Hypothalamus (tissue), 51 donors: ENCODE measurements at regions not wholly inside any gene's neighbourhood (a gene's known extent, or its start where the extent isn't known, plus 50 kb on each side); places are given as distances from the start of the nearest gene placed in this dataset.

Experiments
- DNase-seq, 51 donors: peaks; one replicate each; lab custom pipeline; 2025; lab: John Stamatoyannopoulos, UW

- DNase-seq = peak in 10 of 51 donors; percentile 15 to 57 (median 20)
Observed at GRCh38 chr17:77571155-77571981, 387.1 kb upstream of the TNRC6C start.

GRCh38 chr17:77572065-77572601, 386.4 kb upstream of the TNRC6C start:
- DNase-seq = peak in 4 of 51 donors; percentile 18 to 57 (median 22)

GRCh38 chr17:77572851-77573250, 385.7 kb upstream of the TNRC6C start:
- DNase-seq = no peak

- DNase-seq = no peak
Observed at GRCh38 chr17:77577491-77577890, 381.0 kb upstream of the TNRC6C start.

DNA sequence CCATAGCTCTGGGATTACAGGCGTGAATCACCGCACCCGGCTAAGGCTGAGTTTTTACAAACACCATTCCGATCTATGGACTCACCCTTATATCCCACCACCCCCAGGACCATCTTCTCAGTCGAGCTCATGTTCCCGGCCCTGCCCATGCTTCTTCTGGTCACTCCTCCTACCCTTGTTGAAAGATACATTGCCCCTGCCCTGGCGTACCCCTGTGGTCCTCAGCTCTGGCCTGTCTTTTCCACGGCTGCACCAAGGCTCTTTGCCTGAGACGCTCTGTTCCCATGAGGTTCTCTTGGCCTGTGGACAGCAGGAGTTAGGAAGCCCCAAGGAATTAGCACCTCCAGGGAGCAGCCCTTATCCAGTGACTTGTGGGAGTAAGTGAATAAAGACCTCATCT, 379.4 kb upstream of the TNRC6C start:
- DNase-seq = no peak

- DNase-seq = no peak
Observed at GRCh38 chr17:77579682-77580081, 378.8 kb upstream of the TNRC6C start.

DNA sequence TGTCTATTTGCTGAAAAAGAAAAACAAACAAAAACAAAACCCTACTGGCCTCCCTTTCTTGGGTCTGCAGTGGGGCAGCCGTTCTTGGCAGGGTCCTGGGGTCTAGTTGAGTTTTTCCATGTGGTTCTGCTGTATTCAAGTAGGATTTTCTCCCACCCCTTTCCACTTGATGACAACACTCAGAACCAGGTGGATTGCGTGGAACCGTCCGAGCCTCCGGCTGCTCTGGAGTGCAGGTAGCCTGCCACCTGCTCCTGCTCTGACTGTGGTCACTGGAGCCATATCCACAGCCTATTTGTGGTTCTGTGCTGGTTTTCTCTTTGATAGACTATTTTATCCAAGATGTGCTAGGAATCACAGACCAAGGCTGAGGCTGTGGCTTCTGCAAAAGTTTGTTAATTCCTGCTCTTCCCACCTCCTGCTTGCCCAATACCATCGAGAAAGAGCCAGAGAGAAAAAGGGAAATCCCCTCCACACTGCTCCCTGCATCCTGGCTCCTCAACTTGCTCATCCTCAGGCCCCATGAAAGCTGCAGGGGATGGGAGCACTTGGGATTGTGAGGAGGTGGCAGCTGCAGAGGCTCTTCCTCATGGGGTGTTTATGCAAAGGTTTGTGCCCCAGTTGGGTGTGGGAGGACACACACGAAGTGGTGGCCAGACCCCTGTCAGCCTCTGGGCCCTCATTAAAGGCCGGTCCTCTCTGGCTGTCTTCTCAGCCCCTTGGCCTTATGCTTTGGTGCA, 377.8 kb upstream of the TNRC6C start:
- DNase-seq = no peak

GRCh38 chr17:77581480-77581879, 377.0 kb upstream of the TNRC6C start:
- peak in 1 of 51 donors; percentile 25 for DNase-seq

GRCh38 chr17:77585142-77585860, 373.2 kb upstream of the TNRC6C start:
- DNase-seq = no peak

DNA sequence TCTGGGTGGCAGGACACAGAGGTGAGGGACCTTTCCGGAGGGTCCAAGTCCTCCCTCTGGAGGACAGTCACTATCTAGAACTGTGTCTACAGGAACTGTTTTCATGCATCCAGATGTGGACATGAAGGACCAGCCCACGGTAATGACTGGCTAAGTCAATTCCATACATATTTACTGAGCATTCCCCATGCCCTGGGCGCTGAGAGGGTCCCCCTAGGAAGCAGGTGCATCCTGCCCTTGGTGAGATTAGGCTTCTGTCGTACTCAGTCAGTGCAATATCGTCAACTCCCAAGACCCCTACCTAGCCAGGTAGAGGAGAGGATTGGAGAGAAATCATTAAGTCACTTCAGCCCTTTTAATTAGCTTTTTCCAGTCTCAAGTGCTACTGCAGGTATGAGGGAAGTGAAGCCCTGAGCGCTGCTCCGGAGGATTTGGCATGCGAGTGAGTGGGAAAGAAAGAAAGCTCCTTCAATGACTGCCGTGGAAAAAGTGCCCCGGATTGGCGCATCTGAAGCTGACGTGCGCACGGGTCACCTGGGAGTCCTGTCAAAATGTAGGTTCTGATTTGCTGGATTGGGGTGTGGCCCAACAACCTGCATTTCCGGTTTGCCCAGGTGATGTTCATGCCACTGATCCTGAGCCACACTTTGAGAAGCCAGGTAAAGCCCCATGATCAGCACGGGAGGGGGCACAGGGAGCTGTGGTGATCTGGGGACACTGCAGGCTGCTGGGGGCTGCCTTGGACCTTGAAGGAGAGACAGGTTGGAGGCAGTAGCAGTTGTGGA, 367.4 kb upstream of the TNRC6C start:
- no peak for DNase-seq

GRCh38 chr17:77592106-77592865, 366.2 kb upstream of the TNRC6C start:
- DNase-seq = no peak

DNA sequence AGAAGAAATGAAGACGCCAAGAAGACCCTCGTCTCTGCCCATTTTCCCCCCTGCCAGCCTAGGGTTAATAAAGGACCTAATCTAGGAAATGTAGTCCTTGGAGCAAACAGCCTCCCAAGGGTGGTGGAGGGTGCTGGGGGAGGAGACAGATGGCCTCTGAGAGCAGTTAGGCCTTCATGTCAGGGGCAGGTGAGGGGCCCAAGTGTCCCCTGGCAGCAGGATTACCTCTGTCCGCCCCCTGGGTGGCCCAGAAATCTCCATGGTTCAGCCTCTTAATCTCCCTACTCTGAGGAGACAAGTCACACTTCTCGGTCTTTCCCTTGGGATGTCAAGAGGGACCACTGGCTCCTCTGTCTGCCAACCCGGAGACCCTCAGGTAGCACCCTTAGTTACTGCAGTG, 365.4 kb upstream of the TNRC6C start:
- DNase-seq = no peak

DNA sequence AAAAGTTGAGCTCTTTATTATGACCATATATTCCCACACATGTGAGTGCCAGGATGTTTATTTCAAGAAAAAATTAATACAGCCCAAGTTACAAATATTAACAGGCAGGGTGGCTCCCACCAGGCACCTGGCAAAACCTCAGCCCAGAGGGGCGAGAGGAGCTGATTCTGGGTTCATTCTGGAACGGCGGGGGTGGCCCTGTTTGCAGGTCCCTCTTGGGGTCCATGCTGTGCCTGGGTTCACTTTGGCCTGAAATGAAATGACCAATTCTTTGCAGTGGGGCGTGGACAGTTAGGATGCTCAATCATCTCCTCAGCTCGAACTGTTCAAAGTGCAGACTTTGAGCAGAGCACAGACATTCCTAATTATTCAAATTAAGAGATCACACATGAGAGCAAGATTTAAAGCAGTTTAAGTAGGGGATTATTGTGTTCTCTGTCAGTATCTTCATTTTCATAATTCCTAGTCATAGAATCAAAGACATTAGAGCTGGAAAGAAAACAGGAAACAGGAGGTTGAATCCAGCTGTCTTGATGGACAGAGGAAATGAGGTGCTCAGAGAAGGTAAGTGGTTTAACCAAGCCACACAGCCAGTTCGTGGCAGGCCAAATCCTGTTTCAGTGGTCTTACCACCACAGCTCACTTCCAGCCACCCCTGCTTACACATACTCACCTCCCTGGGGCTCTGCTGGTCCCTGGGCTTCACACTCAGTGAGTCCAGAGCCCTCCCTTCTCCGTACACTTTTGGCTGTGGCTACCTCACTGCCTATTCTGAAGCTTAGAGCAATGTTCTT, 363.9 kb upstream of the TNRC6C start:
- DNase-seq = no peak

- DNase-seq = peak in 1 of 51 donors; percentile 9
Observed at GRCh38 chr17:77596491-77597417, 361.7 kb upstream of the TNRC6C start.

DNA sequence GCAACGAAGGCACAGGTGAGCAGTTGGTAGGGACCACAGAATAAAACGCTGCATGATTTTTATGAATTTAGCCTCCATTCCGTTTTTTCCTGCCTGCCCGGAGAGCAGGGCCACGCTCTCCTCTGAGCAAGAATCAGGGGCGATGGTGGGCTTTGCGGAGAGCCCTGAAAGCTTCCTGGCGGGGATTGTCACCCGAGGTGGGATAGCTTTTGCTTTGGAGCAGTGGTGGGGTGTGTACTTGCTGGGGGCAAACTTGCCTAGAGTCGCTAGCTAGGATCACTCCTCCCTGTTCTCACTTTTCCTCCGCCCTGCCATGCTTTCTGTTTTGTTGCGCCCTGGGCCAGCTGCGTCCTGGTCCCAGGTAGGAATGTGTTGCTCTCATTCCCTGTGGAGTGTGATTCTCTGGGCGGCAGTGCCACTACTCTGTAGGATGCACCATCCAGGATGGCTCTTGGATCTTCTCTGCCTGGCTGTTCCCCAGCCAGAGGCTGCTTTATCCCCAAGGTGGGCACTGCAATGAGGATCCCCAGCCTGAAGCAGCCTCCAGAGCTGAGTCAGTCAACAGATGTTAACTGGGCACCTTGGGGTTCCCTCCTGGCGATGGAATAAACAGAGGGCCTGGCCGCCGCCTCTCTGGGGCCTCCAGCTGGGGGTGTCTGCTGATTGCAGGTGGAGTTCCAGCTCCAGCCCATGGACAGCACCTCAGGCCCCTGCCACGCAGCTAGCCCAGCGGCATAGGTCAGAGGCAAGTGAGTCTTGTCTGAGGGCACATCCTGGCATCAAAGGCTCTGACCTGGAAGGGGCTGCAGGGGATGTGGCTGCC, 360.9 kb upstream of the TNRC6C start:
- DNase-seq = no peak

DNA sequence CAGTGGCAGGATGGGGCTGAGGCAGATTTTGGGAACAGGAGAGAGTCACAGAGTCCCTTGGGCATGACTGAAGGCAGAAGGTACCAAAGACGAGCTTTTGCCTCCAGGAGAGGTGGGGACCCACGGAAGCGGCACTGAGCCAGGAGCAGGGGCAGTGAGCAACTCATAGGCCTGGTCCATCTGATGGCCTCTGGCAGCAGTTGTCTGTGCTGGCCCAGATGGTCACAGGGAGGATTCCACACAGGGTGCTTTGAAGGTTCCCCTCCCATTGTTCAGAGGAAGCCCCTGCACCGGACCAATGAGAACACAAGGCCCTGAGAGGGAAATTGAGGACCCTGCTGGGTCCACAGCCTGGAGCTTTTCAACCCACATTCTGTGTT, 360.3 kb upstream of the TNRC6C start:
- no peak for DNase-seq

DNA sequence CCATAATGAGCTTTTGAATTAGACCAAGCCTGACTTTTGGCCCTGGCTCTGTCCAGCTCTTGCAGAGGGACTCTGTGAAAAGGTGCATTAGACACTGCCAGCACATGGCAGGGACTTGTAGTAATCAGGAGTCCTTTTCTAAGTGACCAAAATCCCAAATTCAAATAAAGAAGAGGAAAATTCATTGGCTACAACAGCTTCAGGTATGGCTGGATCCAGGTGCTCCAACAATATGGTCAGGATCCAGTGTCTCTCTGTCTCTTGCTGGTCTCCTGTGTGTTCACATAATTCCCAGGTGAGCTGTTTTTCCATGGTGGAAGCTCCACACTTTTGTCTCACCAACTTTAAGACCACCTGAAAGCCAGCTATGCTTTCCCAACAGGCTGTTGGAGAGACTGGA, 358.8 kb upstream of the TNRC6C start:
- DNase-seq = no peak
